Putamen (tissue), 1 donor: ENCODE measurements at regions not wholly inside any gene's neighbourhood (a gene's known extent, or its start where the extent isn't known, plus 50 kb on each side); places are given as distances from the start of the nearest gene placed in this dataset.

Experiments
- DNase-seq: peaks from one replicate; pipeline ENCODE4 v3.0.0-alpha.2; 2016; ENCODE audit warnings: low spot score

- peak; percentile 50 for DNase-seq
These were observed 421.7 kb upstream of the GOLIM4 start for GRCh38 chr3:168517249-168518071.

GRCh38 chr3:168514252-168514651 is 418.5 kb upstream of the GOLIM4 start:
- DNase-seq = no peak

- DNase-seq = no peak
These were observed 417.1 kb upstream of the GOLIM4 start for GRCh38 chr3:168512802-168513201.

GRCh38 chr3:168511428-168512014 is 415.8 kb upstream of the GOLIM4 start:
- DNase-seq = no peak

GRCh38 chr3:168506589-168506988 is 410.9 kb upstream of the GOLIM4 start:
- no peak for DNase-seq

GRCh38 chr3:168501570-168501969 is 405.8 kb upstream of the GOLIM4 start:
- no peak for DNase-seq

GRCh38 chr3:168498194-168498593 is 402.5 kb upstream of the GOLIM4 start:
- DNase-seq = no peak

GRCh38 chr3:168497741-168498140 is 402.0 kb upstream of the GOLIM4 start:
- no peak for DNase-seq

GRCh38 chr3:168497183-168497582 is 401.5 kb upstream of the GOLIM4 start:
- DNase-seq = no peak

GRCh38 chr3:168495932-168496331 is 400.2 kb upstream of the GOLIM4 start:
- DNase-seq = no peak

- no peak for DNase-seq
These were observed 399.5 kb upstream of the GOLIM4 start for GRCh38 chr3:168495270-168495669.

GRCh38 chr3:168493412-168494205 is 397.9 kb upstream of the GOLIM4 start:
- peak; percentile 42 for DNase-seq

GRCh38 chr3:168490981-168491380 is 395.3 kb upstream of the GOLIM4 start:
- no peak for DNase-seq

- no peak for DNase-seq
These were observed 393.6 kb upstream of the GOLIM4 start for GRCh38 chr3:168489301-168489700.

- DNase-seq = no peak
These were observed 390.2 kb upstream of the GOLIM4 start for GRCh38 chr3:168485936-168486335.

- DNase-seq = no peak
These were observed 380.7 kb upstream of the GOLIM4 start for GRCh38 chr3:168476360-168476980.

- DNase-seq = no peak
These were observed 380.0 kb upstream of the GOLIM4 start for GRCh38 chr3:168475704-168476103.

GRCh38 chr3:168473334-168473890 is 377.7 kb upstream of the GOLIM4 start:
- DNase-seq = no peak

GRCh38 chr3:168472783-168473182 is 377.1 kb upstream of the GOLIM4 start:
- no peak for DNase-seq

GRCh38 chr3:168470380-168470779 is 374.7 kb upstream of the GOLIM4 start:
- DNase-seq = no peak

- no peak for DNase-seq
These were observed 373.7 kb upstream of the GOLIM4 start for GRCh38 chr3:168469436-168469835.

GRCh38 chr3:168467115-168467714 is 371.5 kb upstream of the GOLIM4 start:
- peak; percentile 33 for DNase-seq
